ENCODE measurements at regions not wholly inside any gene's neighbourhood (a gene's known extent, or its start where the extent isn't known, plus 50 kb on each side); places are given as distances from the start of the nearest gene placed in this dataset.

- DNase-seq, result no peak
- Mint-ChIP-seq H3K4me1 (ENCODE audit: low read depth, unreplicated experiment) (peaks cover 11% of the 10 kb centered on the region), H3K36me3 (ENCODE audit: insufficient read depth, unreplicated experiment) (no peaks in the 10 kb centered on the region), H3K9me3 (ENCODE audit: low read depth, unreplicated experiment) (peaks cover 3% of the 10 kb centered on the region), H3K27ac (ENCODE audit: unreplicated experiment) (no peak overlapping the region), H3K4me3 (ENCODE audit: low read depth, unreplicated experiment) (no peak overlapping the region), H3K27me3 (ENCODE audit: unreplicated experiment) (peaks cover 10% of the 10 kb centered on the region)
- BruUV-seq (replicated peaks), result no TSS peak
- TF ChIP-seq CTCF (IDR thresholded peaks at IDR 0.05; ENCODE audit: unreplicated experiment), result no peak
- intact Hi-C loops (cut with micrococcal nuclease; ENCODE audit: unreplicated experiment), result no loop called here
- CTCF ChIA-PET, result no interaction called here
These were observed 266.8 kb downstream of the MYCN start for GRCh38 chr2:16207151-16207550.

- TF ChIP-seq CTCF (IDR thresholded peaks at IDR 0.05; ENCODE audit: unreplicated experiment), result no peak
- no TSS peak for BruUV-seq (replicated peaks)
- Mint-ChIP-seq H3K27me3 (ENCODE audit: unreplicated experiment) (peaks cover 10% of the 10 kb centered on the region), H3K36me3 (ENCODE audit: insufficient read depth, unreplicated experiment) (no peaks in the 10 kb centered on the region), H3K27ac (ENCODE audit: unreplicated experiment) (no peak overlapping the region), H3K4me1 (ENCODE audit: low read depth, unreplicated experiment) (peaks cover 11% of the 10 kb centered on the region), H3K9me3 (ENCODE audit: low read depth, unreplicated experiment) (peaks cover 3% of the 10 kb centered on the region), H3K4me3 (ENCODE audit: low read depth, unreplicated experiment) (no peak overlapping the region)
- CTCF ChIA-PET, result no interaction called here
- DNase-seq, result no peak
- intact Hi-C loops (cut with micrococcal nuclease; ENCODE audit: unreplicated experiment), result no loop called here
These were observed 266.0 kb downstream of the MYCN start for GRCh38 chr2:16206191-16206944.

- peaks cover 11% of the 10 kb centered on the region for H3K4me1 Mint-ChIP-seq (ENCODE audit: low read depth, unreplicated experiment)
- no peak overlapping the region for H3K4me3 Mint-ChIP-seq (ENCODE audit: low read depth, unreplicated experiment)
- BruUV-seq (replicated peaks), result no TSS peak
- CTCF ChIA-PET, result no interaction called here
- H3K27ac Mint-ChIP-seq (ENCODE audit: unreplicated experiment), result no peak overlapping the region
- peaks cover 10% of the 10 kb centered on the region for H3K27me3 Mint-ChIP-seq (ENCODE audit: unreplicated experiment)
- peaks cover 3% of the 10 kb centered on the region for H3K9me3 Mint-ChIP-seq (ENCODE audit: low read depth, unreplicated experiment)
- no peak for TF ChIP-seq CTCF (IDR thresholded peaks at IDR 0.05; ENCODE audit: unreplicated experiment)
- intact Hi-C loops (cut with micrococcal nuclease; ENCODE audit: unreplicated experiment), result no loop called here
- DNase-seq, result no peak
- H3K36me3 Mint-ChIP-seq (ENCODE audit: insufficient read depth, unreplicated experiment), result no peaks in the 10 kb centered on the region
These were observed 265.3 kb downstream of the MYCN start for GRCh38 chr2:16205631-16206030.

GRCh38 chr2:16204886-16205620 is 264.7 kb downstream of the MYCN start:
- no TSS peak for BruUV-seq (replicated peaks)
- no peak overlapping the region for H3K4me3 Mint-ChIP-seq (ENCODE audit: low read depth, unreplicated experiment)

More at GRCh38 chr2:16204886-16205620, 264.7 kb downstream of the MYCN start:
- Mint-ChIP-seq H3K27ac (ENCODE audit: unreplicated experiment) (no peak overlapping the region), H3K27me3 (ENCODE audit: unreplicated experiment) (peaks cover 10% of the 10 kb centered on the region), H3K36me3 (ENCODE audit: insufficient read depth, unreplicated experiment) (no peaks in the 10 kb centered on the region), H3K9me3 (ENCODE audit: low read depth, unreplicated experiment) (peaks cover 3% of the 10 kb centered on the region), H3K4me1 (ENCODE audit: low read depth, unreplicated experiment) (peaks cover 11% of the 10 kb centered on the region)
- intact Hi-C loops (cut with micrococcal nuclease; ENCODE audit: unreplicated experiment), result no loop called here
- no peak for DNase-seq
- CTCF ChIA-PET, result no interaction called here
- TF ChIP-seq CTCF (IDR thresholded peaks at IDR 0.05; ENCODE audit: unreplicated experiment), result no peak

Data from Calu3 (cell line).